Keratinocyte (primary cell): ENCODE measurements at regions not wholly inside any gene's neighbourhood (a gene's known extent, or its start where the extent isn't known, plus 50 kb on each side); places are given as distances from the start of the nearest gene placed in this dataset.

ENCODE experiments used
- DNase-seq: peaks from one replicate; pipeline ENCODE4 v3.0.0-alpha.2; 2011; ENCODE audit warnings: low read depth, missing footprints, low spot score
- FAIRE-seq: peaks from 2 replicates; lab custom pipeline; 2011; peaks lifted over from hg19 to GRCh38; lab: Jason Lieb, UNC
- H2AFZ ChIP-seq: 2 replicates; pipeline ENCODE4 v1.6.0; 2012; ENCODE audit warnings: low read length, control low read depth, inconsistent platforms; ENCODE audit not compliant: control insufficient read depth
- H3K27ac ChIP-seq: 2 replicates; pipeline ENCODE4 v1.5.1; 2011; ENCODE audit warnings: low read length; ENCODE audit not compliant: control insufficient read depth, insufficient read depth
- H3K27me3 ChIP-seq: 3 replicates; pipeline ENCODE4 v1.6.0; 2011; ENCODE audit warnings: low read length; ENCODE audit not compliant: control insufficient read depth, insufficient read depth; ENCODE audit errors: extremely low read depth
- H3K36me3 ChIP-seq, 2 experiments: 2 replicates in 1 of 2; 3 replicates in 1 of 2; pipeline ENCODE4 v1.5.1; 2011; ENCODE audit warnings: low read length in 2 of 2, mild to moderate bottlenecking in 1 of 2; ENCODE audit not compliant: control insufficient read depth in 2 of 2, insufficient read depth in 2 of 2; ENCODE audit errors: extremely low read depth in 1 of 2
- H3K4me1 ChIP-seq: 3 replicates; pipeline ENCODE4 v1.5.1; 2011; ENCODE audit warnings: low read length; ENCODE audit not compliant: control insufficient read depth, insufficient read depth; ENCODE audit errors: extremely low read depth
- H3K4me2 ChIP-seq: 3 replicates; pipeline ENCODE4 v1.6.0; 2011; ENCODE audit warnings: low read depth, low read length; ENCODE audit not compliant: control insufficient read depth, insufficient read depth; ENCODE audit errors: extremely low read depth
- H3K4me3 ChIP-seq, 3 experiments: fragments of 200-600 bp in 1 of 3; sonication (generic) in 1 of 3; 2 replicates in 2 of 3; 3 replicates in 1 of 3; pipeline ENCODE4 v1.5.1; 2011 to 2016; ENCODE audit warnings: low read length in 3 of 3, mild to moderate bottlenecking in 3 of 3, control low read depth in 2 of 3, inconsistent platforms in 1 of 3, low read depth in 1 of 3, mixed read lengths in 1 of 3, mixed run types in 1 of 3, moderate library complexity in 1 of 3; ENCODE audit not compliant: control insufficient read depth in 2 of 3, insufficient read depth in 2 of 3; ENCODE audit errors: extremely low read depth in 1 of 3
- H3K79me2 ChIP-seq: 2 replicates; pipeline ENCODE4 v1.6.0; 2012; ENCODE audit warnings: low read length; ENCODE audit not compliant: control insufficient read depth, insufficient read depth
- H3K9ac ChIP-seq: 3 replicates; pipeline ENCODE4 v1.6.0; 2011; ENCODE audit warnings: low read length; ENCODE audit not compliant: control insufficient read depth, insufficient read depth; ENCODE audit errors: extremely low read depth
- H3K9me1 ChIP-seq: 3 replicates; pipeline ENCODE4 v1.6.0; 2011; ENCODE audit warnings: low read length; ENCODE audit not compliant: control insufficient read depth, insufficient read depth; ENCODE audit errors: extremely low read depth
- H3K9me3 ChIP-seq: 2 replicates; pipeline ENCODE4 v1.5.1; 2012; ENCODE audit warnings: low read depth, low read length; ENCODE audit not compliant: control insufficient read depth
- H4K20me1 ChIP-seq: 3 replicates; pipeline ENCODE4 v1.6.0; 2011; ENCODE audit warnings: low read length; ENCODE audit not compliant: control insufficient read depth, insufficient read depth; ENCODE audit errors: extremely low read depth
- CTCF ChIP-seq, 3 experiments: IDR thresholded peaks in 1 of 3; conservative IDR thresholded peaks in 1 of 3; optimal IDR thresholded peaks in 1 of 3; 2 replicates in 2 of 3; 3 replicates in 1 of 3; pipeline versions ENCODE3 to v1.5.1; 2011; ENCODE audit warnings: low read length in 3 of 3, mild to moderate bottlenecking in 3 of 3, moderate library complexity in 2 of 3, control low read depth in 1 of 3, inconsistent platforms in 1 of 3; ENCODE audit not compliant: insufficient read depth in 2 of 3; ENCODE audit errors: extremely low read depth in 1 of 3
- EZH2 ChIP-seq: IDR thresholded peaks from one replicate; pipeline ENCODE4 v1.6.1; 2012; ENCODE audit warnings: inconsistent platforms, mild to moderate bottlenecking, low read length, moderate library complexity
- dilution Hi-C: fragments of 300-500 bp; cut with MboI; formaldehyde crosslinking; loops from one replicate; pipeline ENCODE4 v1.7.0; 2020; ENCODE audit warnings: low sequenced_read_pairs; ENCODE audit not compliant: extremely low pct_ligation_motif_present

GRCh38 chr7:68963552-68963951 lies 634.7 kb upstream of the AUTS2 start:
- FAIRE-seq: no peak
- H4K20me1 ChIP-seq: no peaks in the 10 kb centered on the region
- no peaks in the 10 kb centered on the region for H3K79me2 ChIP-seq
- H2AFZ ChIP-seq: no peak overlapping the region
- no peak for TF ChIP-seq EZH2
- no peak for TF ChIP-seq CTCF (optimal IDR thresholded peaks at IDR 0.05 in 1 of 3, IDR thresholded peaks at IDR 0.05 in 1 of 3, conservative IDR thresholded peaks at IDR 0.05 in 1 of 3; ENCODE audit: extremely low read depth in 1 of 3, insufficient read depth in 2 of 3, low read length in 3 of 3)
- H3K4me2 ChIP-seq: no peak overlapping the region
- H3K4me3 ChIP-seq: no peak overlapping the region
- H3K27me3 ChIP-seq: no peaks in the 10 kb centered on the region
- no peak for DNase-seq
- no peak overlapping the region for H3K9ac ChIP-seq
- H3K27ac ChIP-seq: no peak overlapping the region
- peaks cover 8% of the 10 kb centered on the region for H3K4me1 ChIP-seq
- no peaks in the 10 kb centered on the region for H3K9me3 ChIP-seq
- H3K9me1 ChIP-seq: no peaks in the 10 kb centered on the region
- dilution Hi-C loops: no loop called here
- H3K36me3 ChIP-seq: no peaks in the 10 kb centered on the region

DNA sequence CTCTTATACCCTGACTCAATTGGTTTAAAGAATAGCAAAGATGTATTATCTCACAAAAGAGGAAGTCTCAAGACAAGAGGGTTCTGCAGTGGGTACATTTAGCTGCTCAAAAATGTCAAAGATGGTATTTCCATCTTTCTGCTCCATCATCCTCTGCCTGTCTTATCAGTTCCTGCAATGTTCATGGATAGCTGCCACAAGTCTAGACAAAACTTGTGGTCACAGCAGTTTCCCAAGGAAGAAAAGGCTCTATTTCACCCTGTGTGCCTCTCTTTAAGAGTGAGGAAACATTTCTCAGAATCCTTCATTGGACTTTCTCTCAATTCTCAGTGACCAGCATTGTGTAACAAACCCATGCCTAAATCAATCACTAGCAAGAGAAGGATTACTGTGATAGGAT lies 634.2 kb upstream of the AUTS2 start:
- FAIRE-seq: peak; percentile 46
- dilution Hi-C loops: no loop called here

More for the DNA sequence above, 634.2 kb upstream of the AUTS2 start:
- Histone ChIP-seq H3K27ac (no peak overlapping the region), H2AFZ (no peak overlapping the region), H3K9me3 (no peaks in the 10 kb centered on the region), H3K27me3 (no peaks in the 10 kb centered on the region), H3K4me3 (no peak overlapping the region), H3K9me1 (no peaks in the 10 kb centered on the region), H4K20me1 (no peaks in the 10 kb centered on the region), H3K4me2 (peak overlapping the region; percentile 37), H3K9ac (no peak overlapping the region), H3K79me2 (no peaks in the 10 kb centered on the region), H3K36me3 (no peaks in the 10 kb centered on the region), H3K4me1 (peaks cover 8% of the 10 kb centered on the region)
- TF ChIP-seq CTCF (optimal IDR thresholded peaks at IDR 0.05 in 1 of 3, IDR thresholded peaks at IDR 0.05 in 1 of 3, conservative IDR thresholded peaks at IDR 0.05 in 1 of 3; ENCODE audit: extremely low read depth in 1 of 3, insufficient read depth in 2 of 3, low read length in 3 of 3) (no peak), EZH2 (no peak)
- no peak for DNase-seq
